HG02938 (cell line): ENCODE measurements at regions not wholly inside any gene's neighbourhood (a gene's known extent, or its start where the extent isn't known, plus 50 kb on each side); places are given as distances from the start of the nearest gene placed in this dataset.
"Not testable (repeated sequence)": the region's sequence is repeated elsewhere in the genome, so short reads cannot be mapped to it uniquely, and the experiment has no call there.

Experiments
- ATAC-seq: cut with Tn5 transposase; IDR thresholded peaks from one replicate; pipeline ENCODE4 v1.9.1; 2021; ENCODE audit warnings: mild to moderate bottlenecking, moderate library complexity; ENCODE audit not compliant: unreplicated experiment

DNA sequence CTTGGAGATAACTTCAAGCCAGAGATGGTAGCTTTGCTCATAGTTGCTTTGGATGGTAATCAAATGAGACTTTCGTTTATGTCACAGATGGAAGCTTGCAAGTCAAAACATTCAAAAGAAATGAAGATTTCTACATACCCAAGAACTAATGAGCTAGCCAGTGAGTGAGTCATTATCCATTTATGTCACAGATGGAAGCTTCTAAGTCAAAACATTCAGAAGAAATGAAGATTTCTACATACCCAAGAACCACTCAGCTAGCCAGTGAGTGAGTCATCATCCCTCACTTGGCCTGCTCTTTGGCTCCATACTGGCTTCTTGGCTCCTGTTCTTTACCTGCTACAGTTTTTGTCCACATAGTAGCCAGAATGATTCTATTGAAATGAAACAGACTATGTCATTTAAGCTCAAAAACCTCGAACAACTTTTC is 559.8 kb upstream of the CBLB start:
- ATAC-seq = no peak

DNA sequence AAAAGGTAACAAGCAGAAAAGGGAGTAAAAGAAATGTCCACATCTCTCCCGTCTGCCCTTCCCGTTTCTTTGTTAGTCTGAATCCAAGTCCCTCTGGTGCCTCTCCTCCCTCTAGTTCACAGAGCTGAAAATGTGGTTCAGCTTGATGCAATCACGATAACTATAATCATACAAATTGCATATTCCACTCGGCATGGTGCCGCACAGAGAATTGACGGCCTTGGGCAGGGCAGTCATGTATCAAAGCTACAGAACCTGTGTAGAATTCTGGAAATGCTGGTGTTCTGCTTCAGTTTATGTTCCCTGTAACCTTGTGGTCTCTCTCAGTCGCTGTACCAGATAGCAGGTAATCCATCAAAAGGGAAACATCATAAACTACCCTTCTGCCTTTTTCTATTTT is 562.9 kb upstream of the CBLB start:
- ATAC-seq = no peak

DNA sequence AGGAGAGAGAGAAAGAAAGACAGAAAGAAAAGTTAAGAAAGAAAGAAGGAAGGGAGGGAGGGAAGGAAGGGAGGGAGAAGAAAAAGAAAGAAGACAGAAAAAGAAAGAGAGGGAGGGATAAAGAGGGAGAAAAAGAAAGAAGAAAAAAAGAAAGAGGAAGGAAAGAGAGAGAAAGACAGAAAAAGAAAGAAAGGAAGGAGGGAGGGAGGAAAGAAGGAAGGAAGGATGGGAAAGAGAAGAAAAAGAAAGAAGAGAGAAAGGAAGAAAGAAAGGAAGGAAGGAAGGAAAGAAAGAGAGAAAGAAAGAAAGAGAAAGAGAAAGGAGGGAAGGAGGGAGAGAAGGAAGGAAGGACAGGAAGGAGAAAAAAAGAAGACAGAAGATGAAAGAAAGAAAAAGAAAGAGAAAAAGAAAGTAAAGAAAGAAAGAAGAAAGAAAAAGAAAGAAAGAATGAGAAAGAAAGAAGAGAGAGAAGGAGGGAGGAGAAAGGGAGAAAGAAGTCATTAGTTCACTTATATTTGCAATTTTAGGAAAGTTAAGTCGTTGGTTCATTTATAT is 567.2 kb upstream of the CBLB start:
- ATAC-seq = no peak

DNA sequence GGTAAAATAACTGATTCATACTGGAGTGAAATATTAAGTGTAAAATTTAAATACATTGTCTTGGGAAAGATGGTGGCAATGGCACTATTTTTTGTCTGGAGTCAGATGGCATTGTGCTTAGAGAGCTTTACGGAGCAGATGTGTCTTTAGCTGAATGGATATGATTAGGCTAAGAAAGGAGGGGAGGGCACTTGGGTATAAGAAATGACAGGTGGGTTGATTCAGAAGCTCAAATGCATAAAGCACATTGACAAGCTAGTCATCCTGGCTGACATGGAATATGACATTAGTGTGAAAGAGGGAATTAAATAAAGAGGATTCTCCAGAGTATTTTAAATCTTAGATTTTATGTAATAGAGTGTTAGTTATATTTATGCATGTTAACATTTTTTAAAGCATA is 570.1 kb upstream of the CBLB start:
- ATAC-seq = no peak

DNA sequence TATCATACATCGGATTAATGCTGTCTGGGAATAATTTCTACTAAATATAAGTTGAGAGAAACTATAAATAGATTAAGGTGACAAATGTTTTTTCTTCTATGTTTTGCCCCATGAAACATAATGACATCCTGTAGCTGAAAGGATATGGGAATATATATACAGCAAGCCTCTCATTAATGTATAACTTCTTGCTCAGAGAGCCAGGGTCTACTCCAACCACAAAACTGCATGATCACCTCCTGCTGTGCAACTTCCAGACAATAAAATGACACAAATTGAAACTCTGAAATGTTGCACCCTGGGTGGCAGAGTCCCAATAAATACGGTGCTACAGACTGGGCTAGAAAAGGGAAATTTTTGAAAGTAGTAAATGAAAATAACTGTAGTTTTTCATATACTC is 571.9 kb upstream of the CBLB start:
- no peak for ATAC-seq

DNA sequence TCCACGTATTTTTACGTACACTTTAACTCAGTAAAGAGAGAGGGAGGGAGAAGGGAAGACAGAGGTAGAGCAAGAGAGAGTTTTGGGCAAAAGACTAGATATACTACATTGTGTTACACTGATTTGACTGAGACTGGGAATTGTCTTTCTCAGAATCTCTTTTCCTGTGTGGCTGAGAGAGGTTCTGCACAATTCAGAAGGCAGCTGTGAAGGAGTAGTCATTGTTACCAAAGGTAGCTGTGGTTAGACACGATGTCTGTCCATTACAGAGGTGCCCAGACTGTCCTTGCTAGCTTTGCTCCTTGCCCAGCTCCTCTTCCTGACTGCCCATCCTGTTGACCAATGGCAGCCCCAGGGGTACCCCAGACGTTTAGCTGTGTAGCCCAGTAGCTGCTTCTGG is 577.5 kb upstream of the CBLB start:
- no peak for ATAC-seq

DNA sequence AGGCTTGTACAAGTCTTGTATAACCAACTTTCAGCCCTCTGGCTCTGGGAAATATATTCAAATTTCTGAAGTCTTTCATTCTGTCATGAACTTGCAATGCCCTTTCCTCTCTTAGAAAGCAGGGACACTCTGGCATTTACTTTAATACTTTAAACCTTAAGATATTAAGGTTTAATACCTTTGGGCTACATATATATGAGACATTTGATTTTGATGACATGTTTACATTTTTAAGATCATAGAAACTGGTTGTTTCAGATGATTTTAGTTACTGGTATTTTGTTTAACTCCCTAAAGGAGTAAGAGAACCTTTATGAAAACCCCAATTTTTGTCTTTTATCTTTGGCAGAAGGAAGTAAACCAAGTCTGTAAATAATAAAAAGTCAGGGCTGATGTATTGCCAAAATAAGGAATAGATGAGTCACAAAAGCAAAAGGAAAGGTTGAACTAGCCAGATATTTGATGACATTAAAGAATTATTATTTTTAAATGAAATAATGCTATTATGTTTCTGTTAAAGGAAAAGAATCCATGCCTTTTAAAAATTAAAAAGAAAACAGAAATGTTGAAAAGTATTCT is 579.0 kb upstream of the CBLB start:
- no peak for ATAC-seq

DNA sequence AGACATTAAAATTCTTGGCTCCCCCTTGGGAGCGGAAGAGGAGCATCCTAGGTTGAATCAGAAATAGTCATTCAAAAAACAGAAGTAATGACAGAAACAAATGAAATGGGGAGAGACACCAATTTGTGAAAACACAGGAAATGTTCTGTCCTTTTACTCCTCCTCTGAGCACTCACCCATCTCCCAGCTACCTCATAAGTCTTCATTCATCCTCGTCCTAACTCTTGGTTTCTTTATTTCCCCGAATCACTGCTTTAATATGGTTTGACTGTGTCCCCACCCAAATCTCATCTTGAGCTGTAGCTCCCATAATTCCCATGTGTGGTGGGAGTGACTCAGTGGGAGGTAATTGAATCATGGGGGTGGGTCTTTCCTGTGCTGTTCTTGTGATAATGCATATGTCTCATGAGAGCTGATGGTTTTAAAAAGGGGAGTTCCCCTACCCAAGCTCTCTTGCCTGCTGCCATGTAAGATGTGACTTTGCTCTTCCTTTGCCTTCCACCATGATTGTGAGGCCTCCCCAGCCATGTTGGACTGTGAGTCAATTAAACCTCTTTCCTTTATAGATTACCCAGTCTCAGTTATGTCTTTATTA is 579.7 kb upstream of the CBLB start:
- not testable (repeated sequence) for ATAC-seq

DNA sequence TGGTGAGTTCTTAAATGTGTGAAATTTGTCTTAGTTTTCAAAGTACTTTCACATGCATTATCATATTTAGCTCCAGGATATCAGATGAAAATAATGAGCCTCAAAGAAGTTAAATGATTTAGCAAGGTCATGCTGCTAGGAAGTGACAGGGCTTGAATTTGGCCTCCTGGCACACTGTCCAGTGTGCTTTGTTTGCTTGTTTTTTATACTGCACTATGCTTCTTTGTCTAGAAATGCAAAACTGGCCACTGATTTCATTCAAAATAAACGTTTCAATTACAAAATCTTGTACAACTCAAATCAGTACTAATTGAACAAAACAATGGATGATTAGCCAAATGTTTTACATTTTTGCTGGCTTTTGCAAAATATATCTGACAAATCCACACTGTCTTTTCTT is 583.3 kb upstream of the CBLB start:
- no peak for ATAC-seq

DNA sequence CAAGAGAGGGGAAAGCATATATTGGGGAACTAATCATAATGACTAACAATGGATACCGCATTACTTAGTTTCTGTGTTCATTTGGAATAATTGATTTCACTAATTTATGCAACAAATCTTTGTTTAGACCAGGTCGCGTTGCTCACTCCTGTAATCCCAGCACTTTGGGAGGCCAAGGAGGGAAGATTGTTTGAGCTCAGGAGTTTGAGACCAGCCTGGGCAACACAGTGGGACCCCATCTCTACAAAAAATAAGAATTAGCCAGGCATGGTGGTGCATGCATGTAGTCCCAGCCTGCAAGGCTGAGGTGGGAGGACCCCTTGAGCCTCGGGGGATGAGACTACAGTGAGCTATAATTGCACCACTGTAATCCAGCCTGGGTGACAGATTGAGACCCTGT is 585.7 kb upstream of the CBLB start:
- ATAC-seq = no peak

DNA sequence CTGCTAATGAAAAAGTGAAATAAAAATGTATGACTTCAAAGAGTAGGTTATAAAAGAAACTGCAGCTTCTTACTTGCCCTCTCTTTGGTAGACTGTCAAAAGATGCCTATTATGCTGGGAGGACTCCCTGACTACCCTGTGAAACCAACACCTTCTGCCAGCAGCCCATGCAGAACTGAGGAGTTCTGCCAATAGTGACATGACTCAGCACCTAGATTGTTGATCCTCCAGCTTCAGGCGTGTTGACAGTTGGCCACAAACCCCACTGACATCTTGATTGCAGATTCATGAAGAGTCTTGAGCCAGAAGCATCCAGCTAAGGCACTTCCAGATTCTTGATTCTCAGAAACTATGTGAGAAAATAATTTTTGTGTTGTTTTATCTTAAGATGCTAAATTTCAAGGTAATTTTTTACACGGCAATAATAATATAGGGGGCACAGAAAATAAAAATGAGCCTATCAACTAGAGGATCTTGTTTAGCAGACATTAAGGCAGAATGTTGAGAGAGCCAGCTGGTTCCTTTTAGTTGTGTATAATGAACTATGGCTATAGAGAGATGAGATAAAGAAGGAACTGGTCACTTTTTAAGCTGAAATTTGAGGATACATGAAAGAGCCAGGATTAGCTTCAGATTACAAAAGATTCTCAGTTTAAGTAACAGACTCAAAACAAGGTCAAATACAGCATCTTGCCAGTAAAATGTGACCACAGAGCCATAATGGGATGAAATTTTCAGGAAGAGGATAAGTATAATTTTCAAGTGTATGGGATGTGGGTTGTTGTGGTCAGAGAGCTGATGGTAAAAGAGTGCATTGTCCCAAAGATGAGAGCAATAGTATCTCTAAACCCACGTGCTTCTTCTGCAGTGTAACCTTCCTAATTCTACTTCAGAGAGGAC is 588.7 kb upstream of the CBLB start:
- peak; percentile 96 for ATAC-seq

DNA sequence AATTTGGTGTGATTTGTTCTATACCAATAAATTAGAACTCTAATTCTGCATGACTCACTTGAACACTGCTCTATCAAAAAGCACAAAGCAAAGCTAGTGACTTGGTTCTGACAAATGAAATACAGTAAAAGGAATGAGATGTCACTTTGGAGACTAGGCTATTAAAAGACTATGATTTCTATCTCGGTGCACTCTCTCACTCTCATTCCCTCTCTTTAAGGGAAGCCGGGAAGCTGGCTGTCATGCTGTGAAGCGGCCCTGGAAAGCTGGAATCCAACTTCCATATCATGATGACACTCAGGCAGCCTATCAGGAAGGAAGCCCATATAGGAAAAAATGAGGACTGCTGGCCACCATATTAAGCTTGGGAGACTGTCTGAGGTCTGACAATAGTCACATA is 590.1 kb upstream of the CBLB start:
- no peak for ATAC-seq

DNA sequence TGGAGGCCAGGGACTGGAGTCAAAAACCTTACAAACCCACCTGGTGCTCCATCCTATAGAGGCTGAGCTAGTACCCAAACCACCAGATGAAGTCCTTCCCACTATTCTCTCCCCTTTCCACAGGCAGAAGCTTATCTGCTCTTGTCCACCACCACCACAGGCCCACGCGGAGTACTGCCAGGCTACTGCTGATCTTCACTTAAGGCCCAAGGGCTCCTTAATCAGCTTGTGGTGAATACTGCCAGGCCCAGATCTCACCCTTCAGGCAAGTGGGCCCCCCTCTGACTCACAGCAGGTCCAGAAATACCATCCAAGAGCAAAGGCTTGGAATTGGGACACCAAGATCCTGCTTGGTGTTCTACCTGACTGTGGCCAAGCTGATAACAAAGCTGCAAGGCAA is 598.1 kb upstream of the CBLB start:
- ATAC-seq = no peak

DNA sequence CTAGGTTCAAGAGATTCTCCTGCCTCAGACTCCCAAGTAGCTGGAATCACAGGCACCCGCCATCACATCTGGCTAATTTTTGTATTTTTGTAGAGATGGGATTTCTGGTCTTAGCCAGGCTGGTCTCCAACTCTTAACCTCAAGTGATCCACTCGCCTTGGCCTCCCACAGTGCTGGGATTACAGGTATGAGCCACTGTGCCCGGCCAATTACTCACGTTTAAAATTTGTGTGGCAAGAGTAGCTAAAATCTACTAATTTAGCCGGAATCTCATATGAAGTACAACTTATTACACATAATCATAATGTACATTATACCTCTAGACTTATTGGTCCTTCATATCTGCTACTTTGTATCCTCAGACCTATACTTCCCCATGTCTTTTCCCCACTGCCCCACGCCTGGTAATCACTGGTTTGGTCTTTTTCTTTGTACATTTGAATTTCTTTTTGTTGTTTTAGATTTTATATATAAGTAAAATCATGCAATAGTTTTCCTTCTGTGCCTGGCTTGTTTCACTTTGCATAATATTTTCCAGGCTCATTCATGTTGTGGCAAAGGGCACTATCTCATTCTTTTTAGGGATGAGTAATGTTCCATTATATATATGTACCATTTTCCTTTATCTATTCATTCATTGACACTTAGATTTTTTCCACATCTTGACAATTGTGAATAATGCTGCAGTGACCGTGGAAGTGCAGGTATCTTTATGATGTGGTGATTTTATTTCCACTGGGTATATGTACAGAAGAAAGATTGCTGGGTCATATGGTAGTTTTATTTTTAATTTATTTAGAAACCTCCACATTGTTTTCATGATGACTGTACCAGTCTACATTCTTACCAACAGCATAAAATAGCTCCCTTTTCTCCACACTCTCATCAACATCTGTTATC is 605.0 kb upstream of the CBLB start:
- ATAC-seq = no peak

DNA sequence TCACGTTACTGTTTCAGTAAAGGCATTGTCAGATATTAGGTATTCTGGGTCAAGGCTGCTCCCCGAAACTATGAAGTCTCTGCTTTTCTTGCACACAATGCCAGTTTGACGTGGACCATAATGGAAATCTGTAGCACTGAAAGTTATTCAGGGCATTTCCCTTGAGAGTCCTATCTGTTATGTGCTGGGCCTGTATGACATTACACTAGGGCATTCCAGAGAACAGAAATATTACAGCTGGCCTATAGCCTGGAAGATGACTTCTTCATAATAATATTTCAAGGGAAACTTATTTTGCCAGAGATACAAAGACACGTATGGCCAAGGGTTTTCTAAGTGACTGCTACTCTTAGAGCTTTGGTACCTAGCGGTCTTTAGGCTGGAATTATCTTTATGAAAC is 613.6 kb upstream of the CBLB start:
- no peak for ATAC-seq

DNA sequence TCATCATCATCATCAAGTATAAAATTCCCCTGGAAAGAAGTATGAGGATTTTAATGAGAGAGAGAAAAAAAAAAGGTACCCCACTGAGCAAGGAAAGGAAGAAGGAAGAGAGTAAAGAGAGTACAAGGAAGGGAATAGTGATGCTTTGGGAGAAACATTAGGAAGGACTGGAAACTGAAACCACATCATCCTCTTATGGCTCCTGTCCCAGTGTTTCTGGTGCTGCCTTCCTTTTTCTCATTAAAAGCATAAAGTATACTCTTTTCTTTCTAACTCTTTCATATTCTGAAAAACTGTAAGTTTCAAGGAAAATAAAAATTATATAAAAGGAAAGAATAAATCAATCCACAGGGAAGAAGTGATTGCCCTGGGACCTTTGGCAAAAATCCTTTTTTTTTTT is 616.4 kb upstream of the CBLB start:
- no peak for ATAC-seq

DNA sequence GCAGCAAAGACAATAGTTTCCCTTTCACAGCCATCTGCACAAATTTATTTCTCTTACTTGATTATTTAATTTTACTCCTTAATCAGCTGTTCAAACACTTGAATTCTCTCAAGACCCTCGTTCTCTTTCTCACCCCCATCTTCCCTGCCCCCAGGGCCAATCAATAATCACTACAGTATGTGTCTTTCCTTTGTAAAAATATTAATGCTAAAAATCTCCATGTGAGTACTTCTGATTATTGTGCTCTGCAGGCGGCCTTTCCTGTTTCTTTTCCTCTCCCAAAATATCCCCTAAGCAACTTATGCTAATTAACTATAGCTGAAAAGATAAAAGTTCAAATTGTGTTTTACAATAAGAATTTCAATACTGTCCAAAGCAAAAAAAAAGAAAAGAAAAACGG is 617.0 kb upstream of the CBLB start:
- ATAC-seq = no peak

DNA sequence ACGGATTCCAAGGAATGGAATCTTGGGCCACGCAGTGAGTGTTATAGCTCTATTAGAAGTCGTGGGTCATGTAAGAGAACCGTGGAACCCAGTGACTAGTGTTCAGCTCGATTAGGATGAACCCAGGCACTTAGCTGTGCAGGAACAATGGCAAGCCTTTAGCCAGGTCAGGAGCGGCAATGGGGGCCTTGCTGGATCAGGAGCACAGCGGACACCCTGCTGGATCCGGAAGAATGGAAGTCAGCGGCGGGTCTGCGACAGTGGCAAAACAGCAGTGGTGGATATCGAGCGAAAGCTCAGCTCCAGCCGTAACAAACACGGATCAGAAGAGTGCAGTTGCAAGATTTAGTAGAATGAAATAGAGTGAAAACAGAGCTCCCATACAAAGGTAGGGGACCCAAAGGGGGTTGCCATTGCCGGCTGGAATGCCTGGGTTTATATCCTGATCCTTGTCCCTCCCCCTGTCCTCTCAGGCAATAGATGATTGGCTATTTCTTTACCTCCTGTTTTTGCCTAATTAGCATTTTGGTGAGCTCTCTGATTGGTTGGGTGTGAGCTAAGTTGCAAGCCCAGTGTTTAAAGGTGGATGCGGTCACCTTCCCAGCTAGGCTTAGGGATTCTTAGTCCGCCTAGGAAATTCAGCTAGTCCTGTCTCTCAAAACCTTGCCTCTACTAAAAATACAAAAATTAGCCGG is 618.3 kb upstream of the CBLB start:
- not testable (repeated sequence) for ATAC-seq

DNA sequence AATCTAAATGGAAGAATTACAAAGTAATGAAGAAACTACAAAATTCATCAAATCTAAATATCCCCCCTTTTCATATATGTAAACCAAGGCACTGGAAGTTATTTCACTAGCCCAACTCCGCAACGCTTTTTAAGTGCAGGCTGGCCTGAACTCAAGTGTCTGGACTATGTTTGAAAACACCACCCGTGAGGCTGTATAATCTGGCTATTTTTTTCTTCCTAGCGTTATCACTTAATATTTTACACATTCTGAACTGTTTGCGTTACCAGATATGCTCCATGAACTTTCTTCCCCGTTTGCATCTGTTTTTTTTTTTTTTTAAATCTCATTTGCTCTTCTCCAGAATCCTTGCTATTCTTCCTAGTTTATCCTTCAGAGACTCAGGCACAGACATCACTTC is 619.5 kb upstream of the CBLB start:
- ATAC-seq = no peak

DNA sequence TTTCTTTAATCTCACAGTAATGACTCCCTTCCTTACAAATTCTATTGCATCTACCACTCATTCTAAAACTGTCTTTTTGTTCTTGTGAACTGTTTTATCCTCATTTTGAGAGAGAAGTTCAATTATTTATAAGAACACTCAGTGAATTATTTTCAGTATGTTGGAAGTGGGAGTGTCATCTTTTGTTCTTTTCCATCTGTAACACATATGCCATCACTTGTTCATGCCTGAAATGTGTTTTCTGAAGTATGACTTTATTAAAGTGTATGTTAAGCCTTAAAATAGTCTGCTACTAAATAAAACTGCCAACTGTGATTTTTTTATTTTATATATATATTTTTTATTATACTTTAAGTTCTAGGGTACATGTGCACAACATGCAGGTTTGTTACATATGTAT is 623.0 kb upstream of the CBLB start:
- no peak for ATAC-seq
